ENCODE measurements at regions not wholly inside any gene's neighbourhood (a gene's known extent, or its start where the extent isn't known, plus 50 kb on each side); places are given as distances from the start of the nearest gene placed in this dataset.

GRCh38 chr10:130820880-130821482 is 490.5 kb downstream of the TCERG1L start:
- no peak for DNase-seq (ENCODE audit: low spot score)

- DNase-seq (ENCODE audit: low spot score) = no peak
These were observed 487.1 kb downstream of the TCERG1L start for GRCh38 chr10:130824230-130825014.

GRCh38 chr10:130833596-130833995 is 477.9 kb downstream of the TCERG1L start:
- DNase-seq (ENCODE audit: low spot score) = no peak

GRCh38 chr10:130834170-130834569 is 477.4 kb downstream of the TCERG1L start:
- no peak for DNase-seq (ENCODE audit: low spot score)

GRCh38 chr10:130834573-130834972 is 476.9 kb downstream of the TCERG1L start:
- no peak for DNase-seq (ENCODE audit: low spot score)

- no peak for DNase-seq (ENCODE audit: low spot score)
These were observed 476.5 kb downstream of the TCERG1L start for GRCh38 chr10:130835068-130835467.

GRCh38 chr10:130836344-130836743 is 475.2 kb downstream of the TCERG1L start:
- DNase-seq (ENCODE audit: low spot score) = no peak

GRCh38 chr10:130843051-130843653 is 468.4 kb downstream of the TCERG1L start:
- DNase-seq (ENCODE audit: low spot score) = no peak

GRCh38 chr10:130844310-130844709 is 467.2 kb downstream of the TCERG1L start:
- DNase-seq (ENCODE audit: low spot score) = no peak

- no peak for DNase-seq (ENCODE audit: low spot score)
These were observed 464.4 kb downstream of the TCERG1L start for GRCh38 chr10:130847170-130847569.

- no peak for DNase-seq (ENCODE audit: low spot score)
These were observed 462.7 kb downstream of the TCERG1L start for GRCh38 chr10:130848855-130849254.

GRCh38 chr10:130854151-130854550 is 457.4 kb downstream of the TCERG1L start:
- no peak for DNase-seq (ENCODE audit: low spot score)

GRCh38 chr10:130857631-130858295 is 453.8 kb downstream of the TCERG1L start:
- DNase-seq (ENCODE audit: low spot score) = no peak

- DNase-seq (ENCODE audit: low spot score) = no peak
These were observed 452.9 kb downstream of the TCERG1L start for GRCh38 chr10:130858626-130859025.

- DNase-seq (ENCODE audit: low spot score) = no peak
These were observed 452.1 kb downstream of the TCERG1L start for GRCh38 chr10:130859427-130859826.

GRCh38 chr10:130862122-130862521 is 449.4 kb downstream of the TCERG1L start:
- DNase-seq (ENCODE audit: low spot score) = no peak

- no peak for DNase-seq (ENCODE audit: low spot score)
These were observed 448.9 kb downstream of the TCERG1L start for GRCh38 chr10:130862626-130863025.

GRCh38 chr10:130863044-130863443 is 448.5 kb downstream of the TCERG1L start:
- no peak for DNase-seq (ENCODE audit: low spot score)

GRCh38 chr10:130864961-130865818 is 446.3 kb downstream of the TCERG1L start:
- DNase-seq (ENCODE audit: low spot score) = no peak

- no peak for DNase-seq (ENCODE audit: low spot score)
These were observed 444.7 kb downstream of the TCERG1L start for GRCh38 chr10:130866857-130867256.

- no peak for DNase-seq (ENCODE audit: low spot score)
These were observed 443.9 kb downstream of the TCERG1L start for GRCh38 chr10:130867446-130868194.

Measured in H4 (cell line).